Calu3 (cell line): ENCODE measurements at regions not wholly inside any gene's neighbourhood (a gene's known extent, or its start where the extent isn't known, plus 50 kb on each side); places are given as distances from the start of the nearest gene placed in this dataset.
"Not testable (repeated sequence)": the region's sequence is repeated elsewhere in the genome, so short reads cannot be mapped to it uniquely, and the experiment has no call there.

Experiments
- BruUV-seq: library from RNA; stranded (reverse); fragments of 400-500 nt; replicated peaks from 2 replicates; lab custom pipeline; 2021; lab: Mats Ljungman, UMichigan
- CTCF ChIA-PET: fragments of 300-600 bp; sonication (Branson Sonifier 250); formaldehyde crosslinking; loops from one replicate; lab custom pipeline; 2022; ENCODE audit warnings: antibody characterized with exemption; lab: Charles Lee
- DNase-seq: peaks from one replicate; pipeline ENCODE4 v3.0.0; 2022
- H3K27ac Mint-ChIP-seq: one replicate; pipeline ENCODE4 v1.8.0; 2022; ENCODE audit warnings: mixed read lengths; ENCODE audit not compliant: unreplicated experiment
- H3K27me3 Mint-ChIP-seq: one replicate; pipeline ENCODE4 v1.8.0; 2022; ENCODE audit warnings: mixed read lengths; ENCODE audit not compliant: unreplicated experiment
- H3K36me3 Mint-ChIP-seq: one replicate; pipeline ENCODE4 v1.8.0; 2022; ENCODE audit warnings: mild to moderate bottlenecking, moderate library complexity, mixed read lengths; ENCODE audit not compliant: insufficient read depth, unreplicated experiment
- H3K4me1 Mint-ChIP-seq: one replicate; pipeline ENCODE4 v1.8.0; 2022; ENCODE audit warnings: mild to moderate bottlenecking, low read depth, mixed read lengths; ENCODE audit not compliant: unreplicated experiment
- H3K4me3 Mint-ChIP-seq: one replicate; pipeline ENCODE4 v1.8.0; 2022; ENCODE audit warnings: mild to moderate bottlenecking, low read depth, moderate library complexity, mixed read lengths; ENCODE audit not compliant: unreplicated experiment
- H3K9me3 Mint-ChIP-seq: one replicate; pipeline ENCODE4 v1.8.0; 2022; ENCODE audit warnings: low read depth, mixed read lengths; ENCODE audit not compliant: unreplicated experiment
- intact Hi-C: fragments of 100-400 bp; cut with micrococcal nuclease; formaldehyde crosslinking; loops from one replicate; pipeline ENCODE4 v1.10.0; 2022; ENCODE audit not compliant: unreplicated experiment
- TF ChIP-seq, protein P1 (sequence below): fragments of 200-600 bp; IDR thresholded peaks from one replicate; pipeline ENCODE4 v1.8.0; 2022; ENCODE audit warnings: antibody characterized with exemption; ENCODE audit not compliant: unreplicated experiment

DNA sequence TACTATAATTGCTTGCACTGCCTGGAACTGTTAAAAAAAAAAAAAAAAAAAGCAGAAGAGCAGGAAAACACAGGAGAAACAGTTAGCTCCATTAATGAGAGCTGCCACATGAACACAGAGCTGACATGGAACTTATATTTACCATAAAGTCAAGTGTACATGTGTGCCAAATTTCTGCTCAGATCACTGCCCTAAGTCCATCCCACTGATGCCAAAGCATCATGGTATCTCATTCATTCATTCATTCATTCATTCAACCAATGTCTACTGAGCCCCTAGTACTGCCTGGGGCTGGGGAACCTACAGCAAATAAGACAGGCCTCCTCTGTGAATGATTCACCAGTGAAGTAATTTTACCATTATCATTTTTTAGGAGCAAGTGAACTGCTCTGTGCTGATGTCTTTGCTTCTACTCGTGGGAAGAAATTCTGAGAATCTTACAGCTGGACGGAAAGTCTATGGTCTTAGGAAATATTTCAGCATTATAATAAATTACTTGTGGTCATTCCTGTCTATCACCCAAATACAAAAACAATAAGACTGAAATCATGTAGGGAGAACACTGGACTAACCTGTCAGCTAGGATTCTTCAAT lies 58.8 kb upstream of the ABLIM1 start:
- CTCF ChIA-PET, result no interaction called here
- DNase-seq, result no peak
- H3K4me3 Mint-ChIP-seq, result no peak overlapping the region
- TF ChIP-seq, protein P1, sequence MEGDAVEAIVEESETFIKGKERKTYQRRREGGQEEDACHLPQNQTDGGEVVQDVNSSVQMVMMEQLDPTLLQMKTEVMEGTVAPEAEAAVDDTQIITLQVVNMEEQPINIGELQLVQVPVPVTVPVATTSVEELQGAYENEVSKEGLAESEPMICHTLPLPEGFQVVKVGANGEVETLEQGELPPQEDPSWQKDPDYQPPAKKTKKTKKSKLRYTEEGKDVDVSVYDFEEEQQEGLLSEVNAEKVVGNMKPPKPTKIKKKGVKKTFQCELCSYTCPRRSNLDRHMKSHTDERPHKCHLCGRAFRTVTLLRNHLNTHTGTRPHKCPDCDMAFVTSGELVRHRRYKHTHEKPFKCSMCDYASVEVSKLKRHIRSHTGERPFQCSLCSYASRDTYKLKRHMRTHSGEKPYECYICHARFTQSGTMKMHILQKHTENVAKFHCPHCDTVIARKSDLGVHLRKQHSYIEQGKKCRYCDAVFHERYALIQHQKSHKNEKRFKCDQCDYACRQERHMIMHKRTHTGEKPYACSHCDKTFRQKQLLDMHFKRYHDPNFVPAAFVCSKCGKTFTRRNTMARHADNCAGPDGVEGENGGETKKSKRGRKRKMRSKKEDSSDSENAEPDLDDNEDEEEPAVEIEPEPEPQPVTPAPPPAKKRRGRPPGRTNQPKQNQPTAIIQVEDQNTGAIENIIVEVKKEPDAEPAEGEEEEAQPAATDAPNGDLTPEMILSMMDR, result no peak
- no TSS peak for BruUV-seq
- H3K27me3 Mint-ChIP-seq, result no peaks in the 10 kb centered on the region
- no peak overlapping the region for H3K27ac Mint-ChIP-seq
- peaks cover 29% of the 10 kb centered on the region for H3K4me1 Mint-ChIP-seq
- H3K9me3 Mint-ChIP-seq, result no peaks in the 10 kb centered on the region
- intact Hi-C loops, result loop anchor here (10.0 kb wide), 1 partner anchor 408 kb away; no protein-coding TSS in a partner anchor
- no peaks in the 10 kb centered on the region for H3K36me3 Mint-ChIP-seq

DNA sequence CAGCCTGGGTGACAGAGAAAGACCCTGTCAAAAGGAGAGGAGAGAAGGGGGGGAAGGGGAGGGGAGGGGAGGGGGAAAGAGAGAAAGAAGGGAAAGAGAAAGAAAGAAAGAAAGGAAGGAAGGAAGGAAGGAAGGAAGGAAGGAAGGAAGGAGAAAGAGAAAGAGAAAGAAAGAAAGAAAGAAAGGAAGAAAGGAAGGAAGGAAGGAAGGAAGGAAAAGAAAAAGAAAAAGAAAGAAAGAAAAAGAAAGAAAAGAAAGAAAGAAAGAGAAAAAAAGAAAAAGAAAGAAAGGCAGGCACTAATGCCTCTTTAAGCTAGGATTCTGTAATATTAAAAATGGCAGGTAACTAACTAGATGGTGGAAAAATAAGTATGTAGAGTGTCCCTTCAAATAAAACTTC lies 59.8 kb upstream of the ABLIM1 start:
- BruUV-seq, H3K36me3 Mint-ChIP-seq, H3K27me3 Mint-ChIP-seq, H3K4me3 Mint-ChIP-seq, H3K9me3 Mint-ChIP-seq, DNase-seq, H3K27ac Mint-ChIP-seq, CTCF ChIA-PET: not testable (repeated sequence)
- intact Hi-C loops, result loop anchor here (10.0 kb wide), 1 partner anchor 407 kb away; no protein-coding TSS in a partner anchor
- H3K4me1 Mint-ChIP-seq, result peaks cover 27% of the 10 kb centered on the region

DNA sequence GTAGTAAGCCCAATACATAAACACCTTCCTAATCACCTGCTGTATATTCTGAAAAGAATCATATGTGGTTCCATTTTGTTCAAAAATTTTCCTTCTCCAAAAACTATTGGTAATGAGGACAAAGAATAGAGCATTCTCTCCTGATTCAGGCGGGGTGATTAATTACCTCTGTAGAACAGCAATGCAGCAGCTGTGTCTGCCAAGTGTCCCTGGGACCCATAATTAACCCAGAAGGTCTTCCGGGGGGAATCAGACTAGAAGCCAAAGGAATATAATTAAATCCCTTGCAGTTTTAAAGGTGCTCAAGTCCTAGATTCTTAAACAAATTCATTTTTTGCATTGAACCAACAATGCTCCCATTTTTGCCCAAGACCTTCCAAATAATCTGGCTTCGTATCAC lies 60.3 kb upstream of the ABLIM1 start:
- Mint-ChIP-seq H3K4me1 (peaks cover 22% of the 10 kb centered on the region), H3K27me3 (no peaks in the 10 kb centered on the region), H3K9me3 (no peaks in the 10 kb centered on the region), H3K27ac (no peak overlapping the region), H3K4me3 (no peak overlapping the region), H3K36me3 (no peaks in the 10 kb centered on the region)
- CTCF ChIA-PET, result no interaction called here
- no peak for DNase-seq
- no TSS peak for BruUV-seq
- intact Hi-C loops, result loop anchor here (10.0 kb wide), 1 partner anchor 406 kb away; no protein-coding TSS in a partner anchor
- TF ChIP-seq, protein P1, result no peak

DNA sequence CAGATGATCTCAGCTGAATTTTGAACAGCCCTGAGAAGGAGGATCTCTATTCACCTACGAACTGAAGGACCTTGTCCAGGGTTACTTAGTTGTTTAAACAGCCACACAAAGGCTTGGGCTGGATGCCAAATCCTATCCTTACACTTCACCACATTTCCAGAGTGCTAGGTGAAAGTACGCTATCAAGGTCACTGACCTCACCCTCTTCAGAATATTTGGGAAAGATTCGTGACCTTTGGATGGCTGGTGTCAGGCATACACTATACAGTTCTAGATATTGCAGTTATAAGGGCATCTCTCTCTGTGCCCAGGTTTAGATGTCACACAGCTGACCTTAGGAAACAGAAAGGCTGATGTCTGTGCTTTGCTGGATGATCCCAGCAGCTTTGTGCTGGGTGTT lies 61.2 kb upstream of the ABLIM1 start:
- intact Hi-C loops, result loop anchor here (10.0 kb wide), 1 partner anchor 405 kb away; no protein-coding TSS in a partner anchor
- H3K9me3 Mint-ChIP-seq, result no peaks in the 10 kb centered on the region
- CTCF ChIA-PET, result no interaction called here
- peaks cover 13% of the 10 kb centered on the region for H3K4me1 Mint-ChIP-seq
- no peaks in the 10 kb centered on the region for H3K36me3 Mint-ChIP-seq
- H3K27ac Mint-ChIP-seq, result no peak overlapping the region
- no peak overlapping the region for H3K4me3 Mint-ChIP-seq
- DNase-seq, result no peak
- H3K27me3 Mint-ChIP-seq, result no peaks in the 10 kb centered on the region
- TF ChIP-seq, protein P1, result no peak
- no TSS peak for BruUV-seq

DNA sequence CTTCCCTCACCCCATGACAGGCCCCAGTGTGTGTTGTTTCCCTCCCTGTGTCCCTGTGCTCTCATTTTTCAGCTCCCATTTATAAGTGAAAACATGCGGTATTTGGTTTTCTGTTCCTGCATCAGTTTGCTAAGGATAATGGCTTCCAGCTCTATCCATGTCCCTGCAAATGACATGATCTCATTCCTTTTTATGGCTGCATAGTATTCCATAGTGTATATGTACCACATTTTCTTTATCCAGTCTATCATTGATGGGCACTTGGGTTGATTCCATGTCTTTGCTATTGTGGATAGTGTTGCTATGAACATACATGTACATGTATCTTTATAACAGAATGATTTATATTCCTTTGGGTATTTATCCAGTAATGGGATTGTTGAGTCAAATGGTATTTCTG lies 61.9 kb upstream of the ABLIM1 start:
- H3K4me1 Mint-ChIP-seq, CTCF ChIA-PET, H3K27ac Mint-ChIP-seq, H3K9me3 Mint-ChIP-seq, DNase-seq, H3K36me3 Mint-ChIP-seq, BruUV-seq, intact Hi-C loops, H3K4me3 Mint-ChIP-seq, H3K27me3 Mint-ChIP-seq: not testable (repeated sequence)
